CD14-positive monocyte (primary cell): ENCODE measurements at regions not wholly inside any gene's neighbourhood (a gene's known extent, or its start where the extent isn't known, plus 50 kb on each side); places are given as distances from the start of the nearest gene placed in this dataset.

ENCODE experiments used
- DNase-seq, 3 donors: peaks; one replicate each; pipeline ENCODE4 v3.0.0-alpha.2; 2011 to 2022
- H2AFZ ChIP-seq: 2 replicates; pipeline ENCODE4 v1.6.0; 2012; ENCODE audit warnings: mild to moderate bottlenecking, low read depth, low read length, inconsistent platforms; ENCODE audit not compliant: insufficient read depth, poor library complexity, severe bottlenecking
- H3K27ac ChIP-seq, 2 donors: 1 replicate in 1 of 2; 2 replicates in 1 of 2; pipeline ENCODE4 v1.5.1; 2012 to 2013; ENCODE audit warnings: low read length in 2 of 2, control low read depth in 1 of 2, inconsistent platforms in 1 of 2, low read depth in 1 of 2, mild to moderate bottlenecking in 1 of 2
- H3K27me3 ChIP-seq, 2 donors: one replicate each; pipeline versions ENCODE4 v1.6.0 to v1.6.1; 2011 to 2013; ENCODE audit warnings: low read length in 2 of 2; ENCODE audit not compliant: control insufficient read depth in 2 of 2, insufficient read depth in 2 of 2
- H3K36me3 ChIP-seq, 2 donors: replicated peaks in 1 of 2; 1 replicate in 1 of 2; 2 replicates in 1 of 2; pipeline versions ENCODE4 v1.5.1 to v1.6.1; 2012 to 2013; ENCODE audit warnings: low read length in 2 of 2, control low read depth in 1 of 2, inconsistent platforms in 1 of 2, mild to moderate bottlenecking in 1 of 2; ENCODE audit not compliant: insufficient read depth in 2 of 2, control insufficient read depth in 1 of 2
- H3K4me1 ChIP-seq, 2 donors: 1 replicate in 1 of 2; 2 replicates in 1 of 2; pipeline versions ENCODE4 v1.5.1 to v1.6.1; 2012 to 2013; ENCODE audit warnings: low read length in 2 of 2, control low read depth in 1 of 2, inconsistent platforms in 1 of 2, mild to moderate bottlenecking in 1 of 2, moderate library complexity in 1 of 2; ENCODE audit not compliant: insufficient read depth in 2 of 2, control insufficient read depth in 1 of 2
- H3K4me2 ChIP-seq: replicated peaks from 2 replicates; pipeline ENCODE3; 2012; ENCODE audit warnings: low read length, moderate library complexity, mild to moderate bottlenecking; ENCODE audit not compliant: poor library complexity, severe bottlenecking; ENCODE audit errors: extremely low read depth
- H3K4me3 ChIP-seq, 3 experiments: fragments of 200-600 bp in 1 of 3; sonication (generic) in 1 of 3; replicated peaks in 1 of 3; 1 replicate in 2 of 3; 2 replicates in 1 of 3; pipeline ENCODE4 v1.5.1; 2011 to 2013; ENCODE audit warnings: low read length in 3 of 3, mild to moderate bottlenecking in 3 of 3, control low read depth in 2 of 3, low read depth in 2 of 3, inconsistent platforms in 1 of 3, moderate library complexity in 1 of 3
- H3K79me2 ChIP-seq: 2 replicates; pipeline ENCODE4 v1.6.0; 2012; ENCODE audit warnings: mild to moderate bottlenecking, control low read depth, inconsistent platforms, low read length, moderate library complexity; ENCODE audit not compliant: insufficient read depth
- H3K9ac ChIP-seq: 2 replicates; pipeline ENCODE4 v1.6.0; 2017; ENCODE audit warnings: low read length, mild to moderate bottlenecking; ENCODE audit not compliant: insufficient read depth, poor library complexity, severe bottlenecking
- H3K9me3 ChIP-seq, 2 donors: replicated peaks in 1 of 2; 1 replicate in 1 of 2; 2 replicates in 1 of 2; pipeline versions ENCODE4 v1.5.1 to v1.6.1; 2012 to 2013; ENCODE audit warnings: low read length in 2 of 2, control low read depth in 1 of 2; ENCODE audit not compliant: control insufficient read depth in 1 of 2, insufficient read depth in 1 of 2
- H4K20me1 ChIP-seq: 2 replicates; pipeline ENCODE4 v1.6.0; 2012; ENCODE audit warnings: mild to moderate bottlenecking, low read length, control low read depth, moderate library complexity; ENCODE audit not compliant: insufficient read depth
- H3K27ac Mint-ChIP-seq, 7 donors: one replicate each; pipeline ENCODE4 v1.8.0; 2020; ENCODE audit warnings: mild to moderate bottlenecking in 7 of 7, mixed read lengths in 7 of 7, moderate library complexity in 6 of 7, inconsistent platforms in 2 of 7
- H3K27me3 Mint-ChIP-seq, 3 donors: one replicate each; pipeline ENCODE4 v1.8.0; 2021 to 2022; ENCODE audit warnings: low read depth in 3 of 3, mild to moderate bottlenecking in 3 of 3, mixed read lengths in 3 of 3, moderate library complexity in 3 of 3, inconsistent platforms in 1 of 3
- H3K36me3 Mint-ChIP-seq, 2 donors: one replicate each; pipeline ENCODE4 v1.8.0; 2020; ENCODE audit warnings: mixed read lengths in 2 of 2, inconsistent platforms in 1 of 2, mild to moderate bottlenecking in 1 of 2
- H3K4me1 Mint-ChIP-seq: one replicate; pipeline ENCODE4 v1.8.0; 2020; ENCODE audit warnings: mild to moderate bottlenecking, mixed read lengths
- H3K4me3 Mint-ChIP-seq, 2 donors: one replicate each; pipeline ENCODE4 v1.8.0; 2020; ENCODE audit warnings: mild to moderate bottlenecking in 2 of 2, mixed read lengths in 2 of 2, moderate library complexity in 1 of 2
- H3K9me3 Mint-ChIP-seq, 7 donors: one replicate each; pipeline ENCODE4 v1.8.0; 2020 to 2022; ENCODE audit warnings: mixed read lengths in 7 of 7, mild to moderate bottlenecking in 6 of 7, moderate library complexity in 6 of 7, inconsistent platforms in 2 of 7
- WGBS: methylation state at CpG from one replicate; pipeline ENCODE4 v1.1.5; 2013; ENCODE audit warnings: missing lambda C conversion rate; ENCODE audit not compliant: insufficient coverage; 5-methylcytosine and 5-hydroxymethylcytosine counted together
- intact Hi-C, 2 donors: fragments of 100-400 bp; cut with micrococcal nuclease; formaldehyde crosslinking; loops; one replicate each; pipeline versions ENCODE4 v1.15.0 to v1.15.1; 2023
- TF ChIP-seq, protein P1 (sequence below): fragments of 200-600 bp; IDR thresholded peaks from one replicate; pipeline ENCODE4 v1.8.0; 2022; ENCODE audit warnings: antibody characterized with exemption, mild to moderate bottlenecking

DNA sequence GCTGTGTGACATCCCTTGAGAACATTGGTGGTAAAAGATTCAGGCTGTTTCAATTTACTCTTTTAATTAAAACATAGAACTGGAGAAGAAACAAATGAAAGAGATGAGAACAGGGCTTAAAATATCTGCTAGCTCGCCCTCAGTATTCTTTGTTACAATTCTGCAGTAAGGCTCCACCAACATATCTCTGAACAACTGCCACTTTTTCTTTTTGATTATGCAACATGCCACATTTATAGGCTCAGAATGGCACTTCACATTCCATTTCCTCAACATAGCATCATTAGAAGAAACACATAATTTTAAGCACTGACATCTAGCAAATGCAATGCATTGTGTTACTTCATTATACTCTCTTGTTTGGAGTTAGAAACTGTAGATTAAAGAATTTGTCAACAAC is 1315.2 kb downstream of the LRFN5 start:
- peaks cover 0 to 9% (median 5%) of the 10 kb centered on the region in 7 donors for H3K9me3 Mint-ChIP-seq
- no peaks in the 10 kb centered on the region for H3K36me3 Mint-ChIP-seq
- H3K4me1 Mint-ChIP-seq = no peaks in the 10 kb centered on the region
- no CpG with 5 or more reads among the region's 1 CpG for WGBS
- no peaks in the 10 kb centered on the region for H3K9me3 ChIP-seq
- no peak overlapping the region for H3K4me3 ChIP-seq
- H3K27me3 ChIP-seq = no peaks in the 10 kb centered on the region
- no peak overlapping the region for H2AFZ ChIP-seq
- H3K4me3 Mint-ChIP-seq = no peak overlapping the region
- no peak overlapping the region for H3K4me2 ChIP-seq
- no peaks in the 10 kb centered on the region for H3K36me3 ChIP-seq
- peaks cover 0 to 1% (median 0%) of the 10 kb centered on the region in 3 donors for H3K27me3 Mint-ChIP-seq
- intact Hi-C loops = no loop called here
- H3K9ac ChIP-seq = no peak overlapping the region
- H4K20me1 ChIP-seq = no peaks in the 10 kb centered on the region
- DNase-seq = no peak
- H3K79me2 ChIP-seq = no peaks in the 10 kb centered on the region
- no peak overlapping the region for H3K27ac ChIP-seq
- TF ChIP-seq, protein P1, sequence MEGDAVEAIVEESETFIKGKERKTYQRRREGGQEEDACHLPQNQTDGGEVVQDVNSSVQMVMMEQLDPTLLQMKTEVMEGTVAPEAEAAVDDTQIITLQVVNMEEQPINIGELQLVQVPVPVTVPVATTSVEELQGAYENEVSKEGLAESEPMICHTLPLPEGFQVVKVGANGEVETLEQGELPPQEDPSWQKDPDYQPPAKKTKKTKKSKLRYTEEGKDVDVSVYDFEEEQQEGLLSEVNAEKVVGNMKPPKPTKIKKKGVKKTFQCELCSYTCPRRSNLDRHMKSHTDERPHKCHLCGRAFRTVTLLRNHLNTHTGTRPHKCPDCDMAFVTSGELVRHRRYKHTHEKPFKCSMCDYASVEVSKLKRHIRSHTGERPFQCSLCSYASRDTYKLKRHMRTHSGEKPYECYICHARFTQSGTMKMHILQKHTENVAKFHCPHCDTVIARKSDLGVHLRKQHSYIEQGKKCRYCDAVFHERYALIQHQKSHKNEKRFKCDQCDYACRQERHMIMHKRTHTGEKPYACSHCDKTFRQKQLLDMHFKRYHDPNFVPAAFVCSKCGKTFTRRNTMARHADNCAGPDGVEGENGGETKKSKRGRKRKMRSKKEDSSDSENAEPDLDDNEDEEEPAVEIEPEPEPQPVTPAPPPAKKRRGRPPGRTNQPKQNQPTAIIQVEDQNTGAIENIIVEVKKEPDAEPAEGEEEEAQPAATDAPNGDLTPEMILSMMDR = no peak
- no peak overlapping the region for H3K27ac Mint-ChIP-seq
- H3K4me1 ChIP-seq = no peaks in the 10 kb centered on the region

DNA sequence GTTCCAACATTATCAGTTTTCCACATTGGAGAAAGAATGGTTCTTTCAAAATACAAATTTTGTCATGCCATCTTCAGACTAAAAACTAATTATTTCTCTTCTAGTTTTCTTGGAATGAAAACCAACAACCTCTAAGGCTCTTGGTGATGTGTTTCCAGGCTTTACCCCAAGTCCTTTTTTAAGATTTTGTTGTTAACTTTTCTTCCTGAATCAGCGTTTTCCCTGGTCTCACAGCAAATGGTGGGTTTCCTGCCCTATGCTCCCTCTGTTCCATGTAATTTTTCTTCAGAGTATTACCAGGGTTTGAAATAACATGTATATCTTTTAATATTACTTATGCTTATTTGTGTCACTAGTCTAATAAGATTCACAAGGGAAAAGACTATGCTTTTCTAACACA is 1311.9 kb downstream of the LRFN5 start:
- Histone ChIP-seq H4K20me1 (no peaks in the 10 kb centered on the region), H2AFZ (no peak overlapping the region), H3K4me2 (no peak overlapping the region), H3K27me3 (no peaks in the 10 kb centered on the region), H3K4me3 (no peak overlapping the region), H3K9me3 (peaks cover 0 to 7% of the 10 kb centered on the region in 2 donors), H3K36me3 (no peaks in the 10 kb centered on the region), H3K9ac (no peak overlapping the region), H3K79me2 (no peaks in the 10 kb centered on the region), H3K27ac (no peak overlapping the region), H3K4me1 (no peaks in the 10 kb centered on the region)
- Mint-ChIP-seq H3K9me3 (peaks cover 2 to 13% (median 7%) of the 10 kb centered on the region in 7 donors), H3K27ac (no peak overlapping the region), H3K27me3 (peaks cover 0 to 1% (median 0%) of the 10 kb centered on the region in 3 donors), H3K36me3 (no peaks in the 10 kb centered on the region), H3K4me1 (no peaks in the 10 kb centered on the region), H3K4me3 (no peak overlapping the region)
- no CpG with 5 or more reads among the region's 1 CpG for WGBS
- intact Hi-C loops = no loop called here
- DNase-seq = no peak
- TF ChIP-seq, protein P1 = no peak
